DOHH2 (cell line): ENCODE measurements at regions not wholly inside any gene's neighbourhood (a gene's known extent, or its start where the extent isn't known, plus 50 kb on each side); places are given as distances from the start of the nearest gene placed in this dataset.
"Not testable (repeated sequence)": the region's sequence is repeated elsewhere in the genome, so short reads cannot be mapped to it uniquely, and the experiment has no call there.

ENCODE experiments used
- H3F3A ChIP-seq: fragments of 200-600 bp; sonication (generic), shearing (Covaris generic); 2 replicates; pipeline ENCODE4 v1.6.0; 2016; ENCODE audit warnings: antibody characterized with exemption, mild to moderate bottlenecking; ENCODE audit not compliant: control insufficient read depth, insufficient read depth
- H3K27ac ChIP-seq: fragments of 200-600 bp; sonication (generic); 2 replicates; pipeline ENCODE4 v1.5.1; 2014; ENCODE audit warnings: low read depth, mild to moderate bottlenecking, low read length, moderate library complexity
- H3K27me3 ChIP-seq: fragments of 200-600 bp; sonication (generic); 2 replicates; pipeline ENCODE4 v1.6.1; 2014; ENCODE audit warnings: mild to moderate bottlenecking, low read length, mixed read lengths; ENCODE audit not compliant: control insufficient read depth
- H3K36me3 ChIP-seq: fragments of 200-600 bp; sonication (generic); 2 replicates; pipeline ENCODE4 v1.6.1; 2014; ENCODE audit warnings: mild to moderate bottlenecking, low read length, moderate library complexity, mixed read lengths; ENCODE audit not compliant: control insufficient read depth
- H3K4me1 ChIP-seq: fragments of 200-600 bp; sonication (generic); 2 replicates; pipeline ENCODE4 v1.6.1; 2014; ENCODE audit warnings: mild to moderate bottlenecking, low read length, mixed read lengths; ENCODE audit not compliant: control insufficient read depth
- H3K4me2 ChIP-seq: fragments of 200-600 bp; sonication (generic); 2 replicates; pipeline ENCODE4 v1.6.0; 2014; ENCODE audit warnings: mild to moderate bottlenecking, low read length, moderate library complexity
- H3K4me3 ChIP-seq: fragments of 200-600 bp; sonication (generic); 2 replicates; pipeline ENCODE4 v1.5.1; 2014; ENCODE audit warnings: mild to moderate bottlenecking, low read length, mixed read lengths
- H3K79me2 ChIP-seq: fragments of 200-600 bp; sonication (generic); 2 replicates; pipeline ENCODE4 v1.6.1; 2014; ENCODE audit warnings: mild to moderate bottlenecking, low read length, mixed read lengths; ENCODE audit not compliant: control insufficient read depth
- H3K9me2 ChIP-seq: fragments of 200-600 bp; sonication (generic); replicated peaks from 2 replicates; pipeline ENCODE4 v1.6.1; 2014; ENCODE audit warnings: mild to moderate bottlenecking, low read length, mixed read lengths; ENCODE audit not compliant: control insufficient read depth
- H3K9me3 ChIP-seq: fragments of 200-600 bp; sonication (generic); 2 replicates; pipeline ENCODE4 v1.6.1; 2014; ENCODE audit warnings: antibody characterized with exemption, low read length, mixed read lengths; ENCODE audit not compliant: control insufficient read depth, insufficient read depth
- H4K20me1 ChIP-seq: fragments of 200-600 bp; sonication (generic); 2 replicates; pipeline ENCODE4 v1.6.0; 2014; ENCODE audit warnings: low read depth, mild to moderate bottlenecking, antibody characterized with exemption, low read length, moderate library complexity; ENCODE audit not compliant: control insufficient read depth, insufficient read depth
- EZH2phosphoT487 ChIP-seq: fragments of 200-600 bp; sonication (generic); IDR thresholded peaks from 2 replicates; pipeline ENCODE4 v1.6.1; 2017; ENCODE audit warnings: borderline replicate concordance, mild to moderate bottlenecking, antibody characterized with exemption, low read length, moderate library complexity, mixed read lengths
- TF ChIP-seq, protein P1 (sequence below): fragments of 200-600 bp; sonication (generic); IDR thresholded peaks from one replicate; pipeline ENCODE4 v1.5.1; 2014; ENCODE audit warnings: antibody characterized with exemption, mild to moderate bottlenecking, low read depth, low read length; ENCODE audit not compliant: poor library complexity, severe bottlenecking

DNA sequence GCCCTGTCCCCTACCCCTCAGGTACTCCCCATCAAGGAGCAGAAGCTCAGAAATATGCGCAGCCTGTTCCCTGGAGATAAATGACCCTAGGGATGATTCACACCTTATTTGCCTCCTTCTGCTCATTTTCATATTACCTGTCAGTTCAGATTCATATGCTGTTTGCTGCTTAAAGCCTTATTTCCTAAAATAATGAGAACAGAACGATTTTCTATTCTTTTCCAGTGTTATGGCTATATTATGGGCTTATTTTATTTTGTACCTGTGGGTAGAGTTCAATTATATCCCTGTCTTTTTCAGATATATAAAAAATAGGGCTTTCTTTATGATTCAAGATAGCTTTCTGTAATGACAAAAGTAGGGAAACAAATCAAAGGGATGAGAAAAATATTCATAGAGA, 224.8 kb downstream of the RPAP3 start:
- H3K9me2 ChIP-seq, result no peaks in the 10 kb centered on the region
- TF ChIP-seq, protein P1, sequence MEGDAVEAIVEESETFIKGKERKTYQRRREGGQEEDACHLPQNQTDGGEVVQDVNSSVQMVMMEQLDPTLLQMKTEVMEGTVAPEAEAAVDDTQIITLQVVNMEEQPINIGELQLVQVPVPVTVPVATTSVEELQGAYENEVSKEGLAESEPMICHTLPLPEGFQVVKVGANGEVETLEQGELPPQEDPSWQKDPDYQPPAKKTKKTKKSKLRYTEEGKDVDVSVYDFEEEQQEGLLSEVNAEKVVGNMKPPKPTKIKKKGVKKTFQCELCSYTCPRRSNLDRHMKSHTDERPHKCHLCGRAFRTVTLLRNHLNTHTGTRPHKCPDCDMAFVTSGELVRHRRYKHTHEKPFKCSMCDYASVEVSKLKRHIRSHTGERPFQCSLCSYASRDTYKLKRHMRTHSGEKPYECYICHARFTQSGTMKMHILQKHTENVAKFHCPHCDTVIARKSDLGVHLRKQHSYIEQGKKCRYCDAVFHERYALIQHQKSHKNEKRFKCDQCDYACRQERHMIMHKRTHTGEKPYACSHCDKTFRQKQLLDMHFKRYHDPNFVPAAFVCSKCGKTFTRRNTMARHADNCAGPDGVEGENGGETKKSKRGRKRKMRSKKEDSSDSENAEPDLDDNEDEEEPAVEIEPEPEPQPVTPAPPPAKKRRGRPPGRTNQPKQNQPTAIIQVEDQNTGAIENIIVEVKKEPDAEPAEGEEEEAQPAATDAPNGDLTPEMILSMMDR, result no peak
- no peak for TF ChIP-seq EZH2phosphoT487

DNA sequence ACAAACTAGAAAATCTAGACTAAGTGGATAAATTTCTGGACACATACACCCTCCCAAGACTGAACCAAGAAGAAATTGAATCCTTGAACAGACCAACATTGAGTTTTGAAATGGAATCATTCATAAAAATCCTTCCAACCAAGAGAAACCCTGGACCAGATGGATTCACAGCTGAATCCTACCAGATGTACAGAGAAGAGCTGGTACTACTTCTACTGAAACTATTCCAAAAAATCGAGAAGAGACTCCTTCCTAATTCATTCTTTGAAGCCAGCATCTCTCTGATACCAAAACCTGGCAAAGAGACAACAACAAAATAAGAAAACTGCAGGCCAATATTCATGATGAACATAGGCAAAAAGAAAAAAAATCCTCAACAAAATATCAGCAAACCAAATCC, 227.4 kb downstream of the RPAP3 start:
- Histone ChIP-seq H3K27ac (no peak overlapping the region), H3K4me2 (no peak overlapping the region), H3K4me1 (no peaks in the 10 kb centered on the region), H3K4me3 (no peak overlapping the region), H3F3A (no peaks in the 10 kb centered on the region), H3K9me3 (peaks cover 17% of the 10 kb centered on the region; the same call in 1 of the 2 replicates), H3K36me3 (no peaks in the 10 kb centered on the region), H3K79me2 (no peaks in the 10 kb centered on the region), H3K9me2 (no peaks in the 10 kb centered on the region), H3K27me3 (no peaks in the 10 kb centered on the region), H4K20me1 (no peaks in the 10 kb centered on the region)
- no peak for TF ChIP-seq EZH2phosphoT487
- TF ChIP-seq, protein P1, result no peak

More for the DNA sequence above, 224.8 kb downstream of the RPAP3 start:
- H3K4me3 ChIP-seq, result no peak overlapping the region
- H3K4me2 ChIP-seq, result no peak overlapping the region
- H3K27ac ChIP-seq, result no peak overlapping the region
- no peaks in the 10 kb centered on the region for H3F3A ChIP-seq
- no peaks in the 10 kb centered on the region for H3K36me3 ChIP-seq
- no peaks in the 10 kb centered on the region for H3K4me1 ChIP-seq
- H3K9me3 ChIP-seq, result peaks cover 3% of the 10 kb centered on the region; the same call in 1 of the 2 replicates
- H4K20me1 ChIP-seq, result no peaks in the 10 kb centered on the region
- no peaks in the 10 kb centered on the region for H3K79me2 ChIP-seq
- no peaks in the 10 kb centered on the region for H3K27me3 ChIP-seq

DNA sequence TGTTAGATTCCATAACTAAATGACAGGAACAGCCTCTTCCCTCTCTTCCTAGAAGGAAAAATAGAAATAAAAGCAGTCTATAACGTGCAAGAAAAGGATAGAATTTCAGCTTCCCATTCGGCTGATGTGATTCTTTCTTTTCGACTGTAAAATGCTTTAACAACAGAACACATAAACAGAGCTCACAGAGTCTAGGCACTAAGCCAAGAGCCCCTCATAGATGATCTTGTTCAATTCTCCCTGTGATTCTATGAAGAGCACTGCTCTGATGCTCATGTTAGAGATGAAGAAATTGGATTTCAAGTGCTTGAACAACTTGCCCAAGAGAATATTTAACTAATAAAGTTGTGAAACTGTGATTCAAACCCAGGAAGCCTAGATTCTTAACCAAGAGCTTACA, 232.7 kb downstream of the RPAP3 start:
- TF ChIP-seq, protein P1, result no peak
- no peak overlapping the region for H3K4me2 ChIP-seq
- H3F3A ChIP-seq, result no peaks in the 10 kb centered on the region

DNA sequence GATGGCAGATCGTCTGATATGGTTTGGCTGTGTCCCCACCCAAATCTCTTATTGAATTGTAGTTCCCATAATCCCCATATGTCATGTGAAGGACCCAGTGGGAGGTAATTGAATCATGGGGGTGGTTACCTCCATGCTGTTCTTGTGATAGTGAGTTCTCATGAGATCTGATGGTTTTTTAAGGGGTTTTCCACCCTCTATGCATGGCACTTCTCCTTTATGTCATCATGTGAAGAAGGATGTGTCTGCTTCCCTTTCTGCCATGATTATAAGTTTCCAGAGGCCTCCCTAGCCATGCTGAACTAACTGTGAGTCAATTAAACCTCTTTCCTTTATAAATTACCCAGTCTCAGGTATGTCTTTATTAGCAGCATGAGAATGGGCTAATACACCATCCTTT, 235.5 kb downstream of the RPAP3 start:
- not testable (repeated sequence) for H3K9me3 ChIP-seq, H3K27ac ChIP-seq, H3K27me3 ChIP-seq, H4K20me1 ChIP-seq, H3F3A ChIP-seq, H3K4me2 ChIP-seq, H3K79me2 ChIP-seq, H3K4me1 ChIP-seq, H3K36me3 ChIP-seq, H3K4me3 ChIP-seq, H3K9me2 ChIP-seq

More for the DNA sequence above, 232.7 kb downstream of the RPAP3 start:
- H3K4me3 ChIP-seq, result no peak overlapping the region
- no peaks in the 10 kb centered on the region for H3K79me2 ChIP-seq
- H3K36me3 ChIP-seq, result no peaks in the 10 kb centered on the region
- H3K9me2 ChIP-seq, result no peaks in the 10 kb centered on the region
- H3K27me3 ChIP-seq, result no peaks in the 10 kb centered on the region
- peaks cover 17% of the 10 kb centered on the region; the same call in 1 of the 2 replicates for H3K9me3 ChIP-seq
- no peak overlapping the region for H3K27ac ChIP-seq
- no peaks in the 10 kb centered on the region for H3K4me1 ChIP-seq
- H4K20me1 ChIP-seq, result no peaks in the 10 kb centered on the region

DNA sequence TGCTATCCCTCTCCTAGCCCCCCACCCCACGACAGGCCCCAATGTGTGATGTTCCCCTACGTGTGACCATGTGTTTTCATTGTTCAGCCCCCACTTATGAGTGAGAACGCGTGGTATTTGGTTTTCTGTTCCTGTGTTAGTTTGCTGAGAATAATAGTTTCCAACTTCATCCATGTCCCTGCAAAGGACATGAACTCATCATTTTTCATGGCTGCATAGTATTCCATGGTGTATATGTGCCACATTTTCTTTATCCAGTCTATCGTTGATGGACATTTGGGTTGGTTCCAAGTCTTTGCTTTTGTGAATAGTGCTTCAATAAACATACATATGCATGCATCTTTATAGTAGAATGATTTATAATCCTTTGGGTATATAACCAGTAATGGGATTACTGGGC, 241.9 kb downstream of the RPAP3 start:
- not testable (repeated sequence) for H3K9me3 ChIP-seq, H3K27me3 ChIP-seq, H3K9me2 ChIP-seq, H4K20me1 ChIP-seq, H3K4me3 ChIP-seq, H3K36me3 ChIP-seq, H3K4me2 ChIP-seq, H3F3A ChIP-seq, H3K4me1 ChIP-seq, H3K27ac ChIP-seq, H3K79me2 ChIP-seq
